Upper lobe of left lung (tissue), 6 donors: ENCODE measurements at regions not wholly inside any gene's neighbourhood (a gene's known extent, or its start where the extent isn't known, plus 50 kb on each side); places are given as distances from the start of the nearest gene placed in this dataset.
"Not testable (repeated sequence)": the region's sequence is repeated elsewhere in the genome, so short reads cannot be mapped to it uniquely, and the experiment has no call there.

Source experiments
- ATAC-seq, 2 donors: fragments of 200-7000 bp; cut with Tn5 transposase; one replicate each; pipeline ENCODE4 v1.9.1; 2022; ENCODE audit warnings: mild to moderate bottlenecking in 2 of 2, moderate library complexity in 2 of 2; ENCODE audit not compliant: low FRiP score in 2 of 2
- DNase-seq, 2 donors: peaks; one replicate each; pipeline ENCODE4 v3.0.0-alpha.2; 2019 to 2020
- H3K27ac ChIP-seq, 4 donors: fragments of 200-600 bp; sonication (generic); one replicate each; pipeline ENCODE4 v1.5.1; 2016 to 2019
- H3K27me3 ChIP-seq, 4 donors: fragments of 200-600 bp; sonication (generic); one replicate each; pipeline ENCODE4 v1.5.1; 2017 to 2019
- H3K36me3 ChIP-seq, 4 donors: fragments of 200-600 bp; sonication (generic); one replicate each; pipeline ENCODE4 v1.5.1; 2016 to 2019
- H3K4me1 ChIP-seq, 4 donors: fragments of 200-600 bp; sonication (generic); one replicate each; pipeline ENCODE4 v1.5.1; 2018 to 2019
- H3K4me3 ChIP-seq, 4 donors: fragments of 200-600 bp; sonication (generic); one replicate each; pipeline ENCODE4 v1.5.1; 2017 to 2019; ENCODE audit warnings: mild to moderate bottlenecking in 2 of 4, moderate library complexity in 1 of 4
- H3K9me3 ChIP-seq, 4 donors: fragments of 200-600 bp; sonication (generic); one replicate each; pipeline ENCODE4 v1.5.1; 2018 to 2019
- CTCF ChIP-seq, 6 experiments: fragments of 450-650 bp in 4 of 6; fragments of 200-600 bp in 2 of 6; sonication (generic) in 2 of 6; IDR thresholded peaks; one replicate each; pipeline ENCODE4 v1.5.1; 2016 to 2019; ENCODE audit warnings: antibody characterized with exemption in 6 of 6
- EP300 ChIP-seq, 4 donors: sonication (generic); formaldehyde crosslinking; IDR thresholded peaks; one replicate each; pipeline ENCODE4 v1.5.1; 2017; ENCODE audit warnings: antibody characterized with exemption in 4 of 4, control low read depth in 2 of 4
- POLR2A ChIP-seq, 4 donors: fragments of 450-650 bp; IDR thresholded peaks; one replicate each; pipeline ENCODE4 v1.5.1; 2016 to 2017; ENCODE audit warnings: antibody characterized with exemption in 4 of 4, mild to moderate bottlenecking in 2 of 4
- POLR2AphosphoS5 ChIP-seq, 2 donors: sonication (generic); formaldehyde crosslinking; IDR thresholded peaks; one replicate each; pipeline ENCODE4 v1.5.1; 2017; ENCODE audit warnings: antibody characterized with exemption in 2 of 2
- WGBS, 2 donors: methylation state at CpG; one replicate each; pipeline ENCODE4 v1.1.5; 2017 to 2018; 5-methylcytosine and 5-hydroxymethylcytosine counted together
- donor health status: DM: no; HTN: no; CAD: no; lungs with moderate emphysema.
- donor health status: DM: no; HTN: yes; CAD: no; lungs with severe emphysema.

DNA sequence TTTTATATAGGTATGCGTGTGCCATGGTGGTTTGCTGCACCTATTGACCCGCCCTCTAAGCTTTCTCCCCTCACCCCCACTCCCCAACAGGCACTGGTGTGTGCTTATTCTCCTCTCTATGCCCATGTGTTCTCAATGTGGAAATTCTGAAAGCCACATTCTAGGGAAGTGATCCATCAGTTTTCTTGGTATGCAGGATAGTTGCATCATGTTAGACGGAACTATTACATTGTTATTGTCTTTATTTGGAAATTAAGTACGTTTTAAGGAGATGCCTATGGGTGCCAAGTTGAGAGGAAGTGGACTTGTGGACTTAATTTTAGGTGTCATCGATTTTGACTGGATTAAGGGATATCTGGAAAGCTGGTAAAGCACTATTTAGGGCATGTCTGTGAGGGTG lies 204.6 kb downstream of the RBM46 start:
- no peaks in the 10 kb centered on the region for H3K27me3 ChIP-seq
- WGBS, 2 donors = 68 to 74% methylated on average over 5 of the region's 5 CpGs
- H3K4me3 ChIP-seq = no peak overlapping the region
- no peak for DNase-seq
- no peaks in the 10 kb centered on the region for H3K9me3 ChIP-seq
- no peak for TF ChIP-seq POLR2AphosphoS5 (IDR thresholded peaks at IDR 0.05)
- TF ChIP-seq POLR2A (IDR thresholded peaks at IDR 0.05) = no peak
- TF ChIP-seq CTCF (IDR thresholded peaks at IDR 0.05) = no peak
- no peak for TF ChIP-seq EP300 (IDR thresholded peaks at IDR 0.05)
- no peaks in the 10 kb centered on the region for H3K36me3 ChIP-seq
- peaks cover 0 to 15% (median 0%) of the 10 kb centered on the region in 4 donors for H3K4me1 ChIP-seq
- ATAC-seq = no peak
- no peak overlapping the region for H3K27ac ChIP-seq

GRCh38 chr4:154988511-154988910 lies 207.4 kb downstream of the RBM46 start:
- no peaks in the 10 kb centered on the region for H3K9me3 ChIP-seq
- WGBS, 2 donors = 69 to 70% methylated on average over 3 of the region's 3 CpGs
- H3K27ac ChIP-seq = no peak overlapping the region
- H3K36me3 ChIP-seq = no peaks in the 10 kb centered on the region
- no peak for DNase-seq
- ATAC-seq = no peak
- TF ChIP-seq EP300 (IDR thresholded peaks at IDR 0.05) = no peak
- no peak overlapping the region for H3K4me3 ChIP-seq
- no peaks in the 10 kb centered on the region for H3K27me3 ChIP-seq
- peaks cover 0 to 8% (median 0%) of the 10 kb centered on the region in 4 donors for H3K4me1 ChIP-seq

GRCh38 chr4:154989511-154989910 lies 208.4 kb downstream of the RBM46 start:
- ATAC-seq (no peak), DNase-seq (no peak)
- H3K27ac ChIP-seq = no peak overlapping the region
- H3K27me3 ChIP-seq = no peaks in the 10 kb centered on the region
- no peaks in the 10 kb centered on the region for H3K9me3 ChIP-seq
- WGBS, 2 donors = 85 to 87% methylated on average over 6 of the region's 6 CpGs
- no peak overlapping the region for H3K4me3 ChIP-seq
- no peaks in the 10 kb centered on the region for H3K36me3 ChIP-seq
- TF ChIP-seq POLR2A (IDR thresholded peaks at IDR 0.05) = no peak
- TF ChIP-seq CTCF (IDR thresholded peaks at IDR 0.05) = no peak
- TF ChIP-seq EP300 (IDR thresholded peaks at IDR 0.05) = no peak
- no peak for TF ChIP-seq POLR2AphosphoS5 (IDR thresholded peaks at IDR 0.05)
- no peaks in the 10 kb centered on the region for H3K4me1 ChIP-seq

- ATAC-seq, H3K4me3 ChIP-seq: not testable (repeated sequence)
Observed at GRCh38 chr4:154997866-154998265, 210.6 kb upstream of the NPY2R start.

DNA sequence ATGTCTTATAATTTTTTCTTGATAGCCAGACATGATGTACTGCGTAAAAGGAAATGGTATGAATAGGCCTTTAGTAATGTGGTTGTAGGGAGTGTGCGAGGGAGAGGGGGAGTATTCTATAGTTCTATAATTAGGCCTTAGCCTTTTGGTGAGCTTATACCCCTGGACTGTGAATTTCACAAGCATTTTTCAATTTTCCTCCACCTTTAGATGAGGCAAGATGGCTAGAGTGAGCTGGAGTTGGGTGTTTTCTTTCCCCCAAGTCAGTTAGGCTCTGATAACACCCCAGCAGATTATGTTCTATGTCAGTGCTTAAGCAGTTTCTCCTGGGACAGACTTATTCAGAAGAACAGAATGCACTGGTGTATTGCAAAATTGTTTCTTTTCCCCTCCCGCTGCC lies 210.2 kb upstream of the NPY2R start:
- 86 to 87% methylated on average over 3 of the region's 3 CpGs for WGBS, 2 donors
- H3K9me3 ChIP-seq = no peaks in the 10 kb centered on the region

More at GRCh38 chr4:154997866-154998265, 210.6 kb upstream of the NPY2R start:
- H3K27me3 ChIP-seq, H3K9me3 ChIP-seq, H3K4me1 ChIP-seq, DNase-seq, H3K36me3 ChIP-seq, H3K27ac ChIP-seq: not testable (repeated sequence)
- 81% methylated on average over 5 of the region's 5 CpGs for WGBS, 2 donors

More for the DNA sequence above, 210.2 kb upstream of the NPY2R start:
- no peak overlapping the region for H3K4me3 ChIP-seq
- H3K27ac ChIP-seq = no peak overlapping the region
- TF ChIP-seq POLR2AphosphoS5 (IDR thresholded peaks at IDR 0.05) (no peak), EP300 (IDR thresholded peaks at IDR 0.05) (no peak), CTCF (IDR thresholded peaks at IDR 0.05) (no peak), POLR2A (IDR thresholded peaks at IDR 0.05) (no peak)
- no peak for ATAC-seq
- no peaks in the 10 kb centered on the region for H3K27me3 ChIP-seq
- DNase-seq = no peak
- H3K4me1 ChIP-seq = no peaks in the 10 kb centered on the region
- no peaks in the 10 kb centered on the region for H3K36me3 ChIP-seq
